Body of pancreas (tissue), 4 donors: ENCODE measurements at regions not wholly inside any gene's neighbourhood (a gene's known extent, or its start where the extent isn't known, plus 50 kb on each side); places are given as distances from the start of the nearest gene placed in this dataset.

Experiments
- CTCF ChIP-seq, 7 experiments: fragments of 450-650 bp in 4 of 7; fragments of 200-600 bp in 3 of 7; sonication (generic) in 3 of 7; IDR thresholded peaks; one replicate each; pipeline ENCODE4 v1.5.1; 2016 to 2019; ENCODE audit warnings: antibody characterized with exemption in 7 of 7
- POLR2A ChIP-seq, 3 donors: fragments of 450-650 bp; IDR thresholded peaks; one replicate each; pipeline ENCODE4 v1.6.1; 2016; ENCODE audit warnings: antibody characterized with exemption in 3 of 3, mild to moderate bottlenecking in 2 of 3

- TF ChIP-seq POLR2A (IDR thresholded peaks at IDR 0.05): no peak
- TF ChIP-seq CTCF (IDR thresholded peaks at IDR 0.05): peak; percentile 54 to 76 (median 70)
Measured at GRCh38 chr13:91017031-91017668, 330.3 kb upstream of the MIR17HG start.
